Uterus (tissue), 3 donors: ENCODE measurements at regions not wholly inside any gene's neighbourhood (a gene's known extent, or its start where the extent isn't known, plus 50 kb on each side); places are given as distances from the start of the nearest gene placed in this dataset.

Experiments used
- DNase-seq, 2 donors: peaks; one replicate each; pipeline ENCODE4 v3.0.0-alpha.2; 2019 to 2020
- H3K27ac ChIP-seq, 2 donors: fragments of 200-600 bp; sonication (generic); 1 replicate in 1 of 2; 2 replicates in 1 of 2; pipeline ENCODE4 v1.5.1; 2016 to 2018
- H3K27me3 ChIP-seq, 2 donors: fragments of 200-600 bp; sonication (generic); one replicate each; pipeline ENCODE4 v1.5.1; 2018 to 2019; ENCODE audit warnings: control low read depth in 1 of 2
- H3K36me3 ChIP-seq, 2 donors: fragments of 200-600 bp; sonication (generic); one replicate each; pipeline ENCODE4 v1.5.1; 2019; ENCODE audit warnings: control low read depth in 1 of 2
- H3K4me1 ChIP-seq, 2 donors: fragments of 200-600 bp; sonication (generic); one replicate each; pipeline ENCODE4 v1.5.1; 2018 to 2019; ENCODE audit warnings: control low read depth in 1 of 2
- H3K4me3 ChIP-seq, 2 donors: fragments of 200-600 bp; sonication (generic); 1 replicate in 1 of 2; 2 replicates in 1 of 2; pipeline ENCODE4 v1.5.1; 2018 to 2019; ENCODE audit warnings: mild to moderate bottlenecking in 1 of 2
- H3K9me3 ChIP-seq, 2 donors: fragments of 200-600 bp; sonication (generic); one replicate each; pipeline ENCODE4 v1.5.1; 2019; ENCODE audit warnings: control low read depth in 1 of 2
- POLR2A ChIP-seq, 2 donors: fragments of 450-650 bp; IDR thresholded peaks; one replicate each; pipeline ENCODE4 v1.6.1; 2016; ENCODE audit warnings: antibody characterized with exemption in 2 of 2, mild to moderate bottlenecking in 1 of 2, moderate library complexity in 1 of 2
- intact Hi-C: fragments of 100-400 bp; cut with DNase I; formaldehyde crosslinking; loops from one replicate; pipeline ENCODE4 v1.15.1; 2023; ENCODE audit warnings: low total_unique reads
- TF ChIP-seq, protein P1 (sequence below), 4 experiments: fragments of 200-600 bp in 2 of 4; fragments of 450-650 bp in 2 of 4; sonication (generic) in 2 of 4; IDR thresholded peaks; one replicate each; pipeline ENCODE4 v1.5.1; 2016 to 2019; ENCODE audit warnings: antibody characterized with exemption in 4 of 4, mild to moderate bottlenecking in 2 of 4, moderate library complexity in 1 of 4
- donor health status: DM: yes; HTN: yes; CAD: no.

DNA sequence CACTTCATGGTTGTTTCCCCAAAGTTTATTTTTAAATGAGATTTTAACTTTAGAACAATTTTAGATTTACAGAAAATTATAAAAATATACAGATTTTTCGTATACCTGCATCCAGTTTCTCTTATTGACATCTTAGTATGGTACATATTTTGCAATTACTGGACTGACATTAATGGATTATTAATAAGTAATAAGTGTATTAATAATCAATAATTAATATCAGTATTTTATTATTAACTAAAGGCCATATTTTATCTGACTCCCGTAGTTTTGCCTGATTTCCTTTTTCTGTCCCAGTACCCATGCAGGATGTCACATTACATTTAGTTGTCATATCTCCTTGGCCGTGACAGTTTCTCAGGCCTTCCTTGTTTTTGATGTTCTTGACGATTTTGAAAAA is 307.0 kb downstream of the C6orf118 start:
- Histone ChIP-seq H3K4me1 (no peaks in the 10 kb centered on the region), H3K9me3 (no peaks in the 10 kb centered on the region), H3K27me3 (no peaks in the 10 kb centered on the region), H3K4me3 (no peak overlapping the region), H3K27ac (no peak overlapping the region), H3K36me3 (no peaks in the 10 kb centered on the region)
- TF ChIP-seq, protein P1, sequence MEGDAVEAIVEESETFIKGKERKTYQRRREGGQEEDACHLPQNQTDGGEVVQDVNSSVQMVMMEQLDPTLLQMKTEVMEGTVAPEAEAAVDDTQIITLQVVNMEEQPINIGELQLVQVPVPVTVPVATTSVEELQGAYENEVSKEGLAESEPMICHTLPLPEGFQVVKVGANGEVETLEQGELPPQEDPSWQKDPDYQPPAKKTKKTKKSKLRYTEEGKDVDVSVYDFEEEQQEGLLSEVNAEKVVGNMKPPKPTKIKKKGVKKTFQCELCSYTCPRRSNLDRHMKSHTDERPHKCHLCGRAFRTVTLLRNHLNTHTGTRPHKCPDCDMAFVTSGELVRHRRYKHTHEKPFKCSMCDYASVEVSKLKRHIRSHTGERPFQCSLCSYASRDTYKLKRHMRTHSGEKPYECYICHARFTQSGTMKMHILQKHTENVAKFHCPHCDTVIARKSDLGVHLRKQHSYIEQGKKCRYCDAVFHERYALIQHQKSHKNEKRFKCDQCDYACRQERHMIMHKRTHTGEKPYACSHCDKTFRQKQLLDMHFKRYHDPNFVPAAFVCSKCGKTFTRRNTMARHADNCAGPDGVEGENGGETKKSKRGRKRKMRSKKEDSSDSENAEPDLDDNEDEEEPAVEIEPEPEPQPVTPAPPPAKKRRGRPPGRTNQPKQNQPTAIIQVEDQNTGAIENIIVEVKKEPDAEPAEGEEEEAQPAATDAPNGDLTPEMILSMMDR (IDR thresholded peaks at IDR 0.05): no peak
- no peak for TF ChIP-seq POLR2A (IDR thresholded peaks at IDR 0.05)
- intact Hi-C loops: no loop called here
- DNase-seq: no peak

DNA sequence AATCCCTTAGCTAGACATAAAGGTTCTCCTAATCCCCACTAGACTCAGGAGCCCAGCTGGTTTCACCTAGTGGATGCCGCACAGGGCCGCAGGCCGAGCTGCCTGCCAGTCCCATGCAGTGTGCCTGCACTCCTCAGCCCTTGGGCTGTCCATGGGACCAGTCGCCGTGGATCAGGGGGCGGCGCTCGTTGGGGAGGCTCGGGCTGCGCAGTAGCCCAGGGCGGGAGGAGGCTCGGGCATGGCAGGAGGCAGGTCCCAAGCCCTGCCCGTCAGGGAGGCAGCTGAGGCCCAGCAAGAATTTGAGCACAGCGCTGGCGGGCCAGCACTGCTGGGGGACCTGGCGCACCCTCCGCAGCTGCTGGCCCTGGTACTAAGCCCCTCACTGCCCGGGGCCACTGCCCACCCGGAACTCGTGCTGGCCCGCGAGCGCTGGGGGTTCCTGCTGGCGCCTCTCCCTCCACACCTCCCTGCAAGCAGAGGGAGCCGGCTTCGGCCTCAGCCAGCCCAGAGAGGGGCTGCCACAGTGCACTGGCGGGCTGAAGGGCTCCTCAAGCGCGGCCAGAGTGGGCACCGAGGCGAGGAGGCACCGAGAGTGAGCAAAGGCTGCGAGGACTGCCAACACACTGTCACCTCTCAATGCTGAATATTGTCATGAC is 307.8 kb downstream of the C6orf118 start:
- Histone ChIP-seq H3K36me3 (no peaks in the 10 kb centered on the region), H3K4me1 (no peaks in the 10 kb centered on the region), H3K4me3 (no peak overlapping the region), H3K27me3 (no peaks in the 10 kb centered on the region), H3K27ac (no peak overlapping the region), H3K9me3 (no peaks in the 10 kb centered on the region)
- DNase-seq: no peak
- intact Hi-C loops: no loop called here
- TF ChIP-seq POLR2A (IDR thresholded peaks at IDR 0.05): no peak
- TF ChIP-seq, protein P1 (IDR thresholded peaks at IDR 0.05): no peak

DNA sequence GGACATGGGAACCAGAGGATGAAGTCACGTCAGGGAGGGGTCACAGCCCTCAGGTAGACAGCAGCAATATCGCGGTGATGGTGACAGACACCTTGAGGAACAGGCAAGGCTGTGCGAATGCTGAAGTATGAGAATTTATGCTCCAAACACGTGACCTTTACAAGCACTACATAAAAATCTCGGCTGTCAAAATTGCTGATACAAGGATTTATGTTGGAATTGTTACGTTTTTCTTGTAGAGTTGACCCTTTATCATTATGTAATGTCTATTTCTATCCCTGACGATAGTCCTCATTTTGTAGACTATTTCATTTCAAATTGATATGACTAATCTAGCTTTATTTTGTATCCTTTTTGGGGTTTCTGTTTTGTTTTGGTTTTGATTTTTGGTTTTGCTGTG is 311.1 kb downstream of the C6orf118 start:
- Histone ChIP-seq H3K4me3 (no peak overlapping the region), H3K9me3 (no peaks in the 10 kb centered on the region), H3K36me3 (no peaks in the 10 kb centered on the region), H3K4me1 (no peaks in the 10 kb centered on the region), H3K27ac (no peak overlapping the region), H3K27me3 (no peaks in the 10 kb centered on the region)
- intact Hi-C loops: no loop called here
- TF ChIP-seq, protein P1 (IDR thresholded peaks at IDR 0.05): no peak
- TF ChIP-seq POLR2A (IDR thresholded peaks at IDR 0.05): no peak
- no peak for DNase-seq

DNA sequence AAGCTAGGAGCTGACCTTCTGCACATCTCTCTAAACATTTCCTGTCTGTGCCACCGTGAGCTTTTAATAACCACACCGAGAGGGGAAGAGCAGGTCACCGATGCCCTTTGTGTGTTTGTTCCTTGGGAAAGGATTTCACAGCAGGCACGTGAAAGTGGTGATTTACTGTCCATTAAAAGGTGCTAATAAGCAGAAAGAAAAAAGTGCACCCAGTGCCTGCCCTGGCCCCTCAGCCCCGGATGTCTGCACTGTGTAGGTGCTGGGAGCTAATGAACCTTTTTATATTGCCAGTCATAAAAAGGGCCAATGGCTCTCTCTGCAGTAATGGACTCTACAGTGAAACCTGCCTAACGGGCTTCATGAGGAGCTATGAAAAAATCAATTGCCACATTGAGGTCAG is 312.6 kb downstream of the C6orf118 start:
- DNase-seq: no peak
- H3K27ac ChIP-seq: no peak overlapping the region
- TF ChIP-seq, protein P1 (IDR thresholded peaks at IDR 0.05): no peak
- no peak for TF ChIP-seq POLR2A (IDR thresholded peaks at IDR 0.05)
- intact Hi-C loops: no loop called here
- H3K4me3 ChIP-seq: no peak overlapping the region
- H3K4me1 ChIP-seq: no peaks in the 10 kb centered on the region
- no peaks in the 10 kb centered on the region for H3K27me3 ChIP-seq
- H3K9me3 ChIP-seq: no peaks in the 10 kb centered on the region
- H3K36me3 ChIP-seq: no peaks in the 10 kb centered on the region

DNA sequence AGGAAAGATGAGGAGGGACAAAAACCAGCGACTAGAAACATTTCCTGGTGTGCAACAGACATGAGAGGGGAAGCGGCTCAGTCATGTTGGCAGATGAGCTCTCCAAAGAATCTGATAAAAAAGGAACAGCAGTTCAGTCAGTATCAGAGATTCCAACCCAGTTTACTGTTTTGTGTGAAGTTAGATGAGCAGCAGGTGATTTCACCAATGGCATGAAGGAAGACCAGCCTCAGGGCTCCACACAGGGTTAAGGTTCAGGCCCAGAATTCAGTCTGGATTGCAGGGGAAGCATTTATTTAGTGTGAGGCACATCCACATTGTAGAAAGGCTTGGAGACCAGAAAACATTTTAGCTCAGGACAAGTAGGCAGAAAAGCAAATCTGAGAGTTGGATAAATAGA is 317.8 kb downstream of the C6orf118 start:
- intact Hi-C loops: no loop called here
- no peak overlapping the region for H3K4me3 ChIP-seq
- H3K27me3 ChIP-seq: no peaks in the 10 kb centered on the region
- H3K4me1 ChIP-seq: no peaks in the 10 kb centered on the region
- no peak overlapping the region for H3K27ac ChIP-seq
- no peaks in the 10 kb centered on the region for H3K36me3 ChIP-seq
- TF ChIP-seq, protein P1 (IDR thresholded peaks at IDR 0.05): no peak
- no peak for TF ChIP-seq POLR2A (IDR thresholded peaks at IDR 0.05)
- no peak for DNase-seq
- no peaks in the 10 kb centered on the region for H3K9me3 ChIP-seq
